ENCODE measurements at regions not wholly inside any gene's neighbourhood (a gene's known extent, or its start where the extent isn't known, plus 50 kb on each side); places are given as distances from the start of the nearest gene placed in this dataset.
"Not testable (repeated sequence)": the region's sequence is repeated elsewhere in the genome, so short reads cannot be mapped to it uniquely, and the experiment has no call there.

DNA sequence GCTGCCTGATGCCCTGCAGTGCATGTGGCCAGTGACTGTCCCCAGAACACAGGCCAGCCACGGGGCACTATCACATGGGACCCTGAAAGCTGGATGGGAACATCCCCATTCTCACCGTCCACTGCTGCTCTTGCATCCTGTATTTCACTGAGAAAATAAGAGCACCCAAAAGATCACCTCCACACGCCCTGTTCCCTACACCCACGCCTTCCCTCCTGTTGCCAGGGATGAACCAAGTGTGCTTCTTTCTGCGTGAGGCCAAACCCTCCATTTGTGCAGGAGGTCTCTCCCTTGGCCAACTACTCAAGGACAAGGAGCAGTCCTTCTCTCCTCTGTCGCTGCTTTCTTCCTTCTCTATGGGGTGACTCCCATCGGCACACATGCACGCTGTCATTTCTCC lies 118.3 kb downstream of the LRRC37A3 start:
- not testable (repeated sequence) for DNase-seq (ENCODE audit: low read depth, low spot score)

DNA sequence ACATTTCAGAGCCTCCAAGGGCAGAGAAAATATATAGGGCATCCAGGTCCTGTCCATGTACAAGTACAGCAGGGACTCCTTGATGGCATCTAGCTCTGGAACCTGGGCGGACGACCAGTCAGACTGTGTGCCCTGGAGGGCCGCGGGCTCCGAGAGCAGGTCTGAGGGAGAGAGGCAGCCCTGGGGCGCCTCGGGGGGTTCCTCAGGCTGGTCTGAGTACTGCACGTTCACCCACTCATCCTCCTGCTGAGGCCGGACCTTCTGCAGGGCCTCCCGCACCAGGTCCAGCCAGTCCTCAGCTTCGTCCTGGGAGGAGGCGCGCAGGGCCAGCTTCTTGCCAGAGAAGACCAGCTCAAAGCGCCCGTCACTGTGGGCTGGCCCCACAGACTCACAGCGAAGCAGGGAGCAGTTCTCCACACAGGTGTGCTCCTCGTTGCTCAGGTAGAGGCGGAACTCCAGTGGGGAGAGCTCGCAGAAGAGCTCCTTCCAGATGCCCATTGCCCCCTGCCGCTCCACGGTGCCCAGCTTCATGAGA lies 118.8 kb downstream of the LRRC37A3 start:
- DNase-seq (ENCODE audit: low read depth, low spot score) = not testable (repeated sequence)

DNA sequence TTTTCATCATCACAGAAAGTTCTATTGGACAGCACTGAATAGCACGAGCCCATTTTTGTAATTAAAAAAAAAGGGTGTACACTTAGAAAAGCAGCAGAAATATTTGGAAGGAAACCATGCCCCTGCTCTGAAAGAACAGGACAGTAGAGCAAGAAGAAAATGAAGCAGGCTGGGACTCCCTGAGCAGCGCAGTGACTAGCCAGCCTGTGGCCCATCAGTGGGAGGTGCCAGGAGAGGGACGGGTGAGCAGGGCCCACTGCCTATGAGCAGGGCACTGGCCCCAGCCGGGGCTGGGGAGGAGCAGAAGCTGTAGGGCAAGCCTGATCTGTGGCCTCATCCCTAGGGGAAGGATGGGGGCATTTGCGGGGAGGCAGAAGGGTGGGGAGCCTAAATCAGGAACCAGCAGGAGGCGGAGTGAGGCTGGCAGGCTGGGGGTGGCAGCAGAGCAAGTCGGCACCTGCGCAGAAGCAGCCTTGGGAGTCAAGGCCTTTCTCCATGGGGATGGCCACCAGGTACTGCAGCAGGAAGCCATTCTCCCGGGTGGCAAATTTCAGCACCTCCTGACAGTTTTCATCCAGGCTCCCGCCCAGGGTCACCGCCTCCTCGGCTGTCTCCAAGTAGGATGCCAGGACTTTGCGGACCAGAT lies 119.6 kb downstream of the LRRC37A3 start:
- DNase-seq (ENCODE audit: low read depth, low spot score) = not testable (repeated sequence)

DNA sequence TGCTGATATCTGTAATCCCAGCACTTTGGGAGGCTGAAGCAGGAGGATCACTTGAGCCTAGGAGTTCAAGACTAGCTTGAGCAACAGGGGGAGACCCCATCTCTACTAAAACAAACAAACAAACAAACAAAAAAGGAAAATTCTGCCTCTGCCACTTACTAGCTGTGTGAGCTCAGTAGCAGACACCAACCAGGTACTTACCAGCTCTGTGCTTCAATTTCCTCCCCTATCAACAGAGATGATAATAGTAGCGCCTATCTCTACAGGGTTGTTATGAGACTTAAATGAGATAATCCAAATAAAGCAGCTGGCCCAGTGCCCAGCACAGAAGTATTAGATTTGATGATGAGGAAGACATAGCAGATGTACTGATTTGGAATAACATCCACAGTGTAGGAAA lies 120.3 kb downstream of the LRRC37A3 start:
- DNase-seq (ENCODE audit: low read depth, low spot score) = not testable (repeated sequence)

DNA sequence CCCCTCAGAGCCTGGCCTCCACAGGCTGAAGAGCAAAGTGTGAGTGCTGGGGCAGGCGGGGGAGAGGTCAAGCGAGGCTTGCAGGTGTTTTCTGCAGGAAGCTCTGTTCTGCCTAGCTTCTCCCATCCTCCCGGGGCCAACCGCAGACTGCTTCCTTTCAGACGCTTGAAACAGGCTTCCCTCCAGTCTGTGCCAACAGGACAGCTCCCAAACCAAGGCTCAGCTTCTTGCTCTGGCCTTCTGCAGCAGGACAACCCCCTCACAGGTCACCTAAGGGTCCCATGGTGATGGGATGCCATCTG lies 120.8 kb downstream of the LRRC37A3 start:
- DNase-seq (ENCODE audit: low read depth, low spot score) = not testable (repeated sequence)

DNA sequence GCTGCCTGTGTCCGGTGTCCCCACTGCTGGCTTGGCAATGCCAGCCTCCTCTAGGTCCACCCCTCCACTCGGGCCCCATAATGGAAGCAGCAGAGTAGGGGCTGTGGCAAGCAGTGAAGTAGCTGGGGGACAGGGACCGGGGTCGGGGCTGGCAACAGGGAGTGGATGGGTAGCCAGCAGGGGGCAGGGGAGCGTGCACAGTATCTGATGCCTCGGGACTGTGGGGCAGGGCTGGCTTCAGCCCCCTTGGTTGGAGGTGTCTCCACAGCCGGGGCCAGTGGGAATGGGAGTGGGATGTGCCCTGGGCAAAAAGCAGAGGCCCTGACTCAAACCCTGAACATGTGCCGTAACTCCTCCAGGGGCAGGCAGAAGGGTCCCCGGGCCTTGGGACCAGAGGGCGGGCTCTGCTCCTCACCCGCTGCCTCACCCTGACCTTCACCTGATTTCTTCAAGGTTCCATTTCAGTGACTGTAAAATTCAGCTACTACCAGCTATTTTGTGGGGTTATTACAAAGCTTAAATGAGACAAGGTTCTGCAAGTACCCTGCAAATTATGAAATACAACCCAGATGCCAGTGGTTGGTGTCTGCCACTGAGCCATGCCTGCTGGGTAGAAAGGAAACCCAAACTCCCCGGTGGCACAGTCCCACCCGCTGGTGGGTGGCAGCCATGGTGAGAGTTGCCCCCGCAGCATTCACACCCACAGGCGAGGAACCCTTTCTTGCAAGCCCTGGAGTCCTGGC lies 121.4 kb downstream of the LRRC37A3 start:
- not testable (repeated sequence) for DNase-seq (ENCODE audit: low read depth, low spot score)

DNA sequence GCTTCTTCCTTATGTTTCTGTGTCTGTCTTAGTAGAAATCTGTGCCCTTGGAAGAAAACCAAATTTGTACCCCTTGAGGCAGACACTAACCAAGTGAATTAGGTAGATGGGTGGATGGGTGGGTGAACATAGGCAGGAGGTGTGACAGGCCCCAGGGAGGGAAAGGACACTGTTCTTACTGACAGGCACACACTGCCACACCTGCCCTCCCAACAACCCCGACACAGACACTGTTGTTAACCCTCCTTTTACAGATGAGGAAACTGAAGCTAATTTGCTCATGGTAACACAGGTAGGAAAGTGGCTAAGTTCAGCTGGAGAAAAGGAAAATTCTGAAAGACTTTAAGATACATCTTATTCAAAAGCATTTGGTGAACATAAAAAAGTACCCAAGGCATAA lies 123.9 kb downstream of the LRRC37A3 start:
- not testable (repeated sequence) for DNase-seq (ENCODE audit: low read depth, low spot score)

DNA sequence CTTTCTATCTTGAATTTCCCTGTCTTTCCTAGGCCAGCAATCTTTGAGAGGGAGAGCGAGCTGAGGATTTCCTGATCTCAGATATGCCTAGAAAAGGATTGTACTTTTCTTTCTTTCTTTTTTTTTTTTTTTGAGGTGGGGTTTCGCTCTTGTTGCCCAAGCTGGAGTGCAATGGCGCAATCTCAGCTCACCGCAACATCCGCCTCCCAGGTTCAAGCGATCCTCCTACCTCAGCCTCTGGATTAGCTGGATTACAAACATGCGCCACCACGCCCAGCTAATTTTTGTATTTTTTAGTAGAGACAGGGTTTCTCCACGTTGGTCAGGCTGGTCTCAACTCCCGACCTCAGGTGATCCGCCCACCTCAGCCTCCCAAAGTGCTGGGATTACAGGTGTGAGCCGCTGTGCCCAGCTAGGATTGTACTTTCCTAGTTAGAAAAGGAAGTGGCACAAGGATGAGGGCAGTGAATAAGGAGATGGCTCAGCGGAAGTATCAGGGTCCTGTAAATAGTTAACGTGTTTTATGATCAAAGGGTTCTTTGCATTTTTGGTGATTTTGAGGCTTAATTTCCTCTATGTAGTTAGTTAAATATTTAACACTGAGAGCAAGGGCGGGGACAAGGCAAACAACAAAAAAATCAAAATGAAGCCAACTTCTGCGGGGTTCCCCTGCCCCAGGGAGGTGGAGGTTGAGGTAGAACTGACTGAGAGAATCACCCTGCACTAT lies 124.6 kb downstream of the LRRC37A3 start:
- not testable (repeated sequence) for DNase-seq (ENCODE audit: low read depth, low spot score)

DNA sequence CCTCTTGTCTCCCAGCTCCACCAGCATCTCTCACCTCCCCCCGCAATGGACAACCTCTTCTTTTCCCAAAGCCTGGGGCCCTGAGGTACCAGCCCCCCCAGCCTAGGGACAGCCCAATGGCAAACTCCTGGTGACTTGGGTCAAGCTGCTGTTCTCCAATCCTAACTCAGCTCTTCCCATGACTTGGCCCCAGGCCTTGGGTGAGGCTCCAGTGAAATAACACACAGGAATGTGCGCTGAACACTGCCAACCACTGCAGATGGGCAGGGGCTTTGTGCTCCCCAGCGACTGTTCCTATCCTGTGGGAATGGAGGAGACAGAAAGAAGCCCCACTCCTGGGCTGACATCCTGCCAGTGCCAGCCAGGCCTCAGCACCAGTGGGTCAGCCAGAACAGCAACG lies 125.2 kb downstream of the LRRC37A3 start:
- DNase-seq (ENCODE audit: low read depth, low spot score) = not testable (repeated sequence)

DNA sequence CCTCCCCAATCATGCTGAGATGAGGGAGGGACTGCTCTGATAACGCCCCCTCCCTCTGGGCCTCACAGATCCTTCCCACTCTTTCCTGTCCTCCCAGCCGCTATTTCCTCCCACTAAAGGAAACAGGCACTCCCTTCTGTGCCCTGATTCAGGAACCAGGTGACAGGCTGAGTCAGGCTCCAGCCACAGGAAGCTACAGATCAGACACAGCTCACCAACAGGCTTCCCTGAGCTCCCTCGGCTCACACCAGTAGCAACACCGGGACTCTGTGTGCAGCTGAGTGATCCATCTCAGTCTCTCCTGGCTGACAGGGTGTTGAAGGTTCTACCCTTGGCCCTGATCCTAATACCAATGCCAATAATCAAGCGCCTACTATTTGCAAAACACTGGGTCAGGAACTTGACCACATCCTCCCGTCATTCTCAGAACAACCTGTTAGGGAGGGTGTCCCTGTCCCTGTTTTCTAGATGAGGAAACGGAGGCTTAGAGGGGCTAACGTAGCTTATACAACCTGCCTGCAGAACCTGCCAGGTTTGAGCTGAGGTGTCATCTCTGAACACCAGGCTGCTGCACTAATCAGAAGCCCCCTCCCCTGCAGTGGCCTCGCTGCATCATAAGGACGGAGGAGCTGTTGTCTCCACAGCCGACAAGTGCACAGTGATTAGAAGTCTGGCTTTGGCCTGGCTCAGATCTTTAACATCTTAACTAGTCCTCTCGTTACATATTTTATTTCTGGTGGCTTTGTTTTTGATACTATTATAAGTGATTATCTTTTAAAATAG lies 126.3 kb downstream of the LRRC37A3 start:
- peak; percentile 65 for DNase-seq (ENCODE audit: low read depth, low spot score)

DNA sequence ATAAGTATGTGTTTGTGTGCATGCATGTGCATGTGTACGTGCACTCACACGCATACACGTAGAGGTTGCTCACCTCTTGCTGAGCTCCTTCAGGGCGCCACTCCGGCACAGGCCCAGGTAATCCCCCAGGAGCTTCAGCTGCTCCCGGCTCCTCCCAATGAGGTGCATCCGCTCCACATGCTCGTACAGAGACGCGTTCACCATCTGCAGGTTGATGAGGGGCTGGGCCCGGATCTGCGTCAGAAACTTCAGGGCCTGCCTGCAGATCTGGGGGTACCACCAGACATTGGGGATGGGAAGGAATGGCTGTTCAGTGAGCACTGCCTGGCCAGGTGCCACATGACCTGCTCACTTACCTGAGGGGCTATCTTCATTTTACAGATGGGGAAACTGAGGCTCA lies 127.0 kb downstream of the LRRC37A3 start:
- DNase-seq (ENCODE audit: low read depth, low spot score) = not testable (repeated sequence)

DNA sequence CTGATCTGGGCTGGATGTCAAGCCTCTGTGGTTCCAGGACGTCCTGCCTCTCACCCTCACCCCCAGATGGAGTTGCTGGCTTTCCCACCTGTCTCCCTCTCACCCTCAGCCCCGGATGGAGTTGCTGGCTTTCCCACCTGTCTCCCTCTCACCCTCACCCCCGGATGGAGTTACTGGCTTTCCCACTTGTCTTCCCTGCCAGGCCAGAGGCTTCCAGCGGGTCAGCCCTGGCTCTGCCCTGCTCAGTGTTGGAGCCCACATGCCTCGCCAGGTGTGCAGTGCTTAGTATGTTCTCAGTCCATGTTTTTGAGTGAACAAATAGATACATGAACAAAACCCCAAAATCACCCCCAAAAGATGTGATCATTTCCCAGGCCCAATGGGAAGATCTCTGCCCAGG lies 127.6 kb downstream of the LRRC37A3 start:
- not testable (repeated sequence) for DNase-seq (ENCODE audit: low read depth, low spot score)

DNA sequence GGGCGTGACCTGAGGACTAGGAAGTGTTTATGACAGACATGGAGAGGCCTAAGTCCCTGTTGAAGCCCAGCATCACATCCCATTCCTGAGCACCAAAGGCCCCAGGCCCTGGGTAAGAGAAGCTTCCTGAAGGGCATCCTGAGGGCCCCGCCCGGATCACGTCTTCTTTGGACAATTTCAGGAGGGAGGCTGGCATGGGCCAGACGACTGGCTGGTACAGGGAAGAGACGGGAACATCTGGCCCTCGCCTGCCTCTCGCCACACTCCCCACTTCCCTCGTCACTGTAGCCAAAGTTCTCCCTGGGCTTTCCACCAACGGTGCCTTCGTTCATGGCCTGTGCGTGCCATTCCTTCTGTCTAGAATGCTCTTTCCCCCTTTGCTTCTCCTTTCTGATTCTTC lies 128.1 kb downstream of the LRRC37A3 start:
- not testable (repeated sequence) for DNase-seq (ENCODE audit: low read depth, low spot score)

DNA sequence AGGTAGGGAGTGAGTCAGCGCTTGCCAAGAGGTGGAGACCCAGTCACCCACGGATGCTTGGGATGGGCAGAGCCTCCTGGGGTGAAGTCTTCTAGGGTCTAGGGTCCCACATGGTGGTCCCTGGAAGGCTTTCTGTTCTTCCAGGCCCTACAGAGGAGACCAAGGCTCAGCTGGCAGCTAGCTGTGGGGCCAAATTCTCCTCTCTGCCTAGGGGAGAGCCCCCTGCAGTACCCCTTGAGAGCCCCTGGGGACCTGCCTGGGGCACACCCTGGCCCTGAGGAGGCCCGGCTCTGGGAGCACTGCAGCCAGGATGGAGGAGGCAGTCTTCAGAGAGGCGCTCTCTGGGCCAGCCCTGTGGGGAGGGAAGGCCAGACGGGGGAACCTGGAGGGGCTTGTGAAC lies 128.6 kb upstream of the SMURF2 start:
- not testable (repeated sequence) for DNase-seq (ENCODE audit: low read depth, low spot score)

DNA sequence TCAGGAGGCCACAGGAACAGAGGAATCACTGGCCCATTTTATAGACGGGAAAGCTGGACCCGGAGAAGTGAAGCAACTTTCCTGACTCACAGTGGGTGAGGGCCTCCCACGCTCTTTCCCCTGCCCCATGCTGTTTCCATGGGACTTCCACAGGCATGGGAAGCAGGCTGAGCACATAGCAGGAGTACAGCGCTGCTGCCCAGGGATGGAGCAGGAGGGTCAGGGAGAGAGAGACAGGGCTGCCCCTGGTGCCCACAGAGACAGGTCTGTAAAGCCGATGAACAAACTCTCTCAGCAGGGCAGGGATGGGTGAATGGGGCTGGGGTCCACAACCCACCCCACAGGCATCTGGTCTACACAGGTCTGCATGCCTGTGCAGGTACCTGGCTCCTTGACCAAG lies 128.1 kb upstream of the SMURF2 start:
- DNase-seq (ENCODE audit: low read depth, low spot score) = not testable (repeated sequence)

DNA sequence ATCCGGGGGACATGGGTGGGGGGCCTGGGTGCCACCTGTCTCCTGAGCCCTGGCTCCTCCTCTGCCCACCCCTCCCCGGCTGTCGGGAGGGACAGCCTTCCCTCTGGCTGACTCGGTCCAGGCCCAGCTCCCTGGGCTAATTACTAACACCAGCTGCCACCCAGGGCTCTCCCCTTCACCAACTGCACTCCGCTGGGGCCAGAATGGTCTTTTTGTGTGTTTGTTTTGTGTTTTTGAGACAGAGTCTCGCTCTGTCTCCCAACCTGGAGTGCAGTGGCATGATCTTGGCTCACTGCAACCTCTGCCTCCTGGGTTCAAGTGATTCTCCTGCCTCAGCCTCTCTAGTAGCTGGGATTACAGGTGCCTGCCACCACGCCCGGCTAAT lies 126.9 kb upstream of the SMURF2 start:
- not testable (repeated sequence) for DNase-seq (ENCODE audit: low read depth, low spot score)

DNA sequence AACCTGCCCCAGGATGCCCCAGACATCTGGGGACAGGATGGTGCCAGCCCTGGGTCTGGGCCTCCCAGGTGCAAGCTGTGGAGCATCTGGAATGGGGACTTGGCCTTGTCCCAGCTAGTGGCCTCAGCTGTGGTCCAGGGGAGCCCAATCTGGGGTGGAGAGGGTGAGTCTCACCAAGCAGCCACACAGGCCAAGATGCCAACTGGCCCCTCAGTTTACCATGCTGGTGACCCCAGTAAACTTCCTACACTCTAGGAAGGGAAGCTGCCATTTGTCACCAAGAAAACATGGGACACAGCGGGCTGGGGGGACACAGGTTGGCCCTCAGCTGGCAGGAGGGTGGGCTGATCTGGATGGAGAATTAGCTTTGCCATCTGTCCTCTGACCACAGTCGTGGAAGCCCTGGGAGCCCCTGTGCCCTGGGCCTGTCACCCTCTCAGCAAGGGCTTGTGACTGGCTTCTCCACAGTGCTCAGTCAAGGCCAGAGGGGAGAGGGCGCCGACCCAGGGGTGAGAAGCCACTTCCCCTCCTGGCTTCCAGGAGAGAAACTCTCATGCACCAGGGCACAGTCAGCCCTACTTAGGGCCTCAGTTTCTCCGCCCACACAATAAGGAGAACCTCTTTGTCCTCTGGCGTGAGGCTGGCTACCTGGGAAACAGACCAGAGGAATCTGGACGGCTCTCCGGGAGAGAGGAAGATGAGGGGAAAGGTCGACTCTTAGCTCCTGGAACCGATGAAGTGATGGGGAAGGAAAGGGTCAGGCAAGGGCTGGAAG lies 126.4 kb upstream of the SMURF2 start:
- no peak for DNase-seq (ENCODE audit: low read depth, low spot score)

DNA sequence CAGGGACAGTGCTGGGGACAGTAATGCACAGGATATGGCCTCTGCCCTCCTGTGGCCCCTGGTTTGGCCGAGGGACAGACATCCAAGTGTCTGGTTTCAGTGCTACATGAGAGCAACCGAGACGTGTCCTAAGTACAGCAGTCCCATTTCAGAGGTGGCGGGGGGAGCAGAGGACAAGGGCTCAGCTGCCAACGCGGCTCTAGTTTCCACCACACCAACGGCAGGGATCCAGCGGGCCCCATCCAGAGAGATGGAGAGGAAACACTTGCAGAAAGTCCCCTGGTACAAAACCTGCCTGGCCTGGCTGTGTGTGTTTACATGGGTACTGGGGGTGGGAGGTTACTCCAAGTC lies 125.8 kb upstream of the SMURF2 start:
- DNase-seq (ENCODE audit: low read depth, low spot score) = no peak

DNA sequence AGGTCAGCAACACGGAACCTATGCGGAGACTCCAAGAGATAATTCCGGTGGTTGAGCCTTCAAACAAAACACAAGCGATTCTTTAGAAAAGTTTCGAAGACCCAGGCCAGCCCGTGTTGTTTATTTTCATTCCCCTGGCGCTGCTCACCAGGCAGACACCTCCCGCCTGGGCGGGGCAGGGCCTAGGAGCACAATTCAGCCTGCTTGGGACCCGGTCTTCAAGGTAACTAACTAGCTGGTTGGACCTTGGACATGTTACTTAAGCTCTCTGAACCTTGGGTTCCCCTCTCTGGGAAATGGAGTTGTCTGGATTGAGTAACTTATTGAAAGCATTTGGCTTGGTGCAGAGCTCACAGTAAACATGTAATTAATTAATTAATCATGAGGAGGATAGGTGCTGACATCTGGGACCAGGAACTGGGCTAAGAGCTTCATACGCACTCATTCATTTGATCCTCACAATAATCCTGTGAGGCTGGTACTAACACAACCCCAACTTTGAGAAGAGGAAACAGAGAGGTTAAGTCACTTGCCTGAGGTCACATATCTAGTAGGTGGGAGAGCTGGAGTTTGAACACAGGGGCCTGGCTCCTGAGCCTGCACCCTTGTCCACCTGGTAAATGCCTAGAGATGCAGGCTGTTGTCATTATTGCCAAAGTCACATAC lies 125.3 kb upstream of the SMURF2 start:
- no peak for DNase-seq (ENCODE audit: low read depth, low spot score)

DNA sequence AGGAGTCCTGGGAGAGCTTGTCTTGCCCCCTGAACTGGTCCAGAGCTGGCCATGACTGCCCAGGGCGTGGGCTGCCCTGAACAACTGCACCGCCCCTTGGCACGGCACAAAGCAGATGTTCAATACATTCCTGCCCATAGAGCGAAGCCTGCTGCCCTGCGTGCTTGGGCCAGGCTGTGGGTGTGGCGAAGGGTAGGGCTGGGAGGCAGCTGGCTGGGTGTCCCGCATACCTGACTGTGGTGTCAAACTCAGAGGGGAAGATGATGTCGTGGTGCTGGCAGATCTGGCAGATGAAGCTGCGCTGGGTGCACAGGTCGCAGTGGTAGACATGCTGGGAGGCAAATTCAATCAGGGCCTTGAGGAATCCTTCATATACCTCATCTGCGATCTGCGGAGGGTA lies 124.2 kb upstream of the SMURF2 start:
- no peak for DNase-seq (ENCODE audit: low read depth, low spot score)

Data from pulmonary artery endothelial cell (primary cell).